DND-41 (cell line): ENCODE measurements at regions not wholly inside any gene's neighbourhood (a gene's known extent, or its start where the extent isn't known, plus 50 kb on each side); places are given as distances from the start of the nearest gene placed in this dataset.

Experiments used
- CTCF ChIP-seq: IDR thresholded peaks from 2 replicates; pipeline ENCODE4 v1.5.1; 2012; ENCODE audit warnings: borderline replicate concordance, low read length, moderate library complexity, mild to moderate bottlenecking; ENCODE audit not compliant: poor library complexity, severe bottlenecking; ENCODE audit errors: extremely low read depth
- EZH2 ChIP-seq: IDR thresholded peaks from 3 replicates; pipeline ENCODE4 v1.6.1; 2012; ENCODE audit warnings: borderline replicate concordance, low read depth, mild to moderate bottlenecking, moderate library complexity, low read length, inconsistent platforms; ENCODE audit not compliant: severe bottlenecking

- no peak for TF ChIP-seq CTCF
- no peak for TF ChIP-seq EZH2
Observed at GRCh38 chr7:20504060-20504459, 111.4 kb upstream of the ABCB5 start.
